Astrocyte of the cerebellum (primary cell): ENCODE measurements at regions not wholly inside any gene's neighbourhood (a gene's known extent, or its start where the extent isn't known, plus 50 kb on each side); places are given as distances from the start of the nearest gene placed in this dataset.

Experiments
- DNase-seq: peaks from one replicate; pipeline ENCODE4 v3.0.0-alpha.2; 2011; ENCODE audit warnings: low read depth
- H3K4me3 ChIP-seq: 2 replicates; pipeline ENCODE4 v1.5.1; 2011; ENCODE audit warnings: mild to moderate bottlenecking, low read depth, low read length, moderate library complexity
- in situ Hi-C: cut with HindIII; loops from 2 replicates; pipeline ENCODE4 v1.10.0; 2017; ENCODE audit warnings: low sequenced_read_pairs
- TF ChIP-seq, protein P1 (sequence below): IDR thresholded peaks from 2 replicates; pipeline ENCODE4 v1.5.1; 2012; ENCODE audit warnings: low read length, low read depth, moderate library complexity, mild to moderate bottlenecking; ENCODE audit errors: missing control alignments

DNA sequence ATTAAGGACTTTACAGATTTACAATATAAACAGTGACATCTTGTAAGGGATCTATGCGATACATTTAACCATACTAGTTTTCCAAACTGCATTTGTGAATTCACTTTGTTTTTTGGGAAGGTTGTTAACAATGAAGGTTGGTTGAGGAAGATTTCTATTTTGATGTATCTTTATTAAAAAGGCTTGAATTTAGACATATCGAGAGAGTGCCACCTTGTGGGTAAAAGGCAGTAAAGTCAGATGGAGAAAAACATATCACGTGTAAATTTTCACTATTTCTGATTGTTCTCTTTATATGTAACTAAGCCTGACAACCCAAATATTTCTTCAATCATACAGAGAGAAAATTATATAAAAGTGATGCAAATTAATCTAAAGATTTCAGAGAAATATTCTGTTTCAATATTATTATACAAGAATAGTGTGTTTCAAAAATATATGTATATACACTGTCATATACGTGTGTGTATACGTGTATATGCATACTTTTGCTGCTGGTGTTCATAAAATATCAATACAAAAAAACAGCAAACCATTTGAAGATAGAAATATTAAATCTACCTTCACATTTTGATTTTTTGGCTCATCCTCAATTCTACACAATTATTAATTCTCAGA lies 988.6 kb downstream of the SORCS1 start:
- H3K4me3 ChIP-seq: no peak overlapping the region
- TF ChIP-seq, protein P1, sequence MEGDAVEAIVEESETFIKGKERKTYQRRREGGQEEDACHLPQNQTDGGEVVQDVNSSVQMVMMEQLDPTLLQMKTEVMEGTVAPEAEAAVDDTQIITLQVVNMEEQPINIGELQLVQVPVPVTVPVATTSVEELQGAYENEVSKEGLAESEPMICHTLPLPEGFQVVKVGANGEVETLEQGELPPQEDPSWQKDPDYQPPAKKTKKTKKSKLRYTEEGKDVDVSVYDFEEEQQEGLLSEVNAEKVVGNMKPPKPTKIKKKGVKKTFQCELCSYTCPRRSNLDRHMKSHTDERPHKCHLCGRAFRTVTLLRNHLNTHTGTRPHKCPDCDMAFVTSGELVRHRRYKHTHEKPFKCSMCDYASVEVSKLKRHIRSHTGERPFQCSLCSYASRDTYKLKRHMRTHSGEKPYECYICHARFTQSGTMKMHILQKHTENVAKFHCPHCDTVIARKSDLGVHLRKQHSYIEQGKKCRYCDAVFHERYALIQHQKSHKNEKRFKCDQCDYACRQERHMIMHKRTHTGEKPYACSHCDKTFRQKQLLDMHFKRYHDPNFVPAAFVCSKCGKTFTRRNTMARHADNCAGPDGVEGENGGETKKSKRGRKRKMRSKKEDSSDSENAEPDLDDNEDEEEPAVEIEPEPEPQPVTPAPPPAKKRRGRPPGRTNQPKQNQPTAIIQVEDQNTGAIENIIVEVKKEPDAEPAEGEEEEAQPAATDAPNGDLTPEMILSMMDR: peak; percentile 33
- peak; percentile 20 for DNase-seq
- in situ Hi-C loops: no loop called here

DNA sequence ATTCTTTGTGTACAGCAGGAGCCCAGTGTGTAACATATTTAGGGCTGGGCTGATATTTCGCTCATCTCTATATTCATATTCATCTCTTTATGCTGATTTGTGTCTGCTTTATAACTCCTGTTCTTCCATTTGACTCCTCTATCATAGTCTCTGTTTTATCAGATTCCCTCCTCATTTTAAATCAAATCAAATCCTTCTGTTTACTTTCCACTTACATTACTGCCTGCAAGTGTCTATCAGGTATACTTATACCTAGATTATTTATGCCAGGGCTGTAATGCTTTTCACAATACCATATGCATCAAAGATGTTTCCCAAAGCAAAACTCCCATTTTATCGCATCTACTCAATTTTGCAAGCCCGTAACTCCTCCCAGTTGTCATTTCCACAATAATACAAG lies 990.7 kb downstream of the SORCS1 start:
- TF ChIP-seq, protein P1: no peak
- in situ Hi-C loops: no loop called here
- no peak for DNase-seq
- no peak overlapping the region for H3K4me3 ChIP-seq

DNA sequence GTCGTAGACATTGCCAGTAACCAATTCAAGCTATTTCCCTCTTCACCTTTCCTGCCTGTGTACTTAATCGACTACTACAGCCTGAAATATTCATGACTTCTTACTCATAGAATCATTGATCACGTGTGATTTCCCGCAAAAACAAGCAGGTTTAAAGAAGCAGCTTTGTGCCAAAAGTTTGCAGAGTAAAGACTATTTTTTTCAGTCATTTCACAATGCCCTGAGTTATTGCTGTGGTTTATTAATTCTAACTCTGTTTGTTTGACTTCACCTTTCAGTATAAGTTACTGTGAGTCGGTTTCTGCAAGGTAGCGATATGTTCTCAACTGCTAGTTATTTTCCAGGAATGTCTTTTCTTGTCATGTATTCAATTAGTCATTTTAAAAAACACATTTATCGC lies 995.3 kb downstream of the SORCS1 start:
- TF ChIP-seq, protein P1: no peak
- no peak for DNase-seq
- in situ Hi-C loops: no loop called here
- H3K4me3 ChIP-seq: no peak overlapping the region

- DNase-seq: no peak
- in situ Hi-C loops: no loop called here
- no peak overlapping the region for H3K4me3 ChIP-seq
- TF ChIP-seq, protein P1: no peak
Measured at GRCh38 chr10:106167946-106168345, 996.6 kb downstream of the SORCS1 start.

- TF ChIP-seq, protein P1: no peak
- no peak for DNase-seq
- H3K4me3 ChIP-seq: no peak overlapping the region
- in situ Hi-C loops: loop anchor here (5.0 kb wide), 1 partner anchor 59 kb away; no protein-coding TSS in a partner anchor
Measured at GRCh38 chr10:106158241-106158640, 1006.3 kb downstream of the SORCS1 start.

DNA sequence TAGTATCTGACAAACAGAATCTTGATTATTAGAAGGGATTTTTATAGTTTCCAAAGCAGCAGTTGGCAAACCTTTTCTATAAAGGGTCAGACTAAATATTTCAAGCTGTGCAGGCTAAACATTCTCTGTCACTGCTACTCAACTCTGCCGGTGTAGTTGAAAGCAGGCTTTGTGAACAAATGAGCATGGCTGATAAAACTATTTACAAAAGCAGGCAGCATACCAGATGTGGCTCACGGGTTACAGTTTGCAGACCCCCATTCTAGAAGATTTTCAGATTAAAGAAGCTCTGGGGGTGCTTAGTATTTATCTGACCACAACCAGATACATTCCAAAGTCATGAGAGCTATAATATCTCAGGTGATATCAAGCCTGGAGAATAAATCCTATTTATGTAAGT lies 1017.5 kb downstream of the SORCS1 start:
- DNase-seq: no peak
- TF ChIP-seq, protein P1: no peak
- in situ Hi-C loops: no loop called here
- no peak overlapping the region for H3K4me3 ChIP-seq
